ENCODE measurements at regions not wholly inside any gene's neighbourhood (a gene's known extent, or its start where the extent isn't known, plus 50 kb on each side); places are given as distances from the start of the nearest gene placed in this dataset.
"Not testable (repeated sequence)": the region's sequence is repeated elsewhere in the genome, so short reads cannot be mapped to it uniquely, and the experiment has no call there.

DNA sequence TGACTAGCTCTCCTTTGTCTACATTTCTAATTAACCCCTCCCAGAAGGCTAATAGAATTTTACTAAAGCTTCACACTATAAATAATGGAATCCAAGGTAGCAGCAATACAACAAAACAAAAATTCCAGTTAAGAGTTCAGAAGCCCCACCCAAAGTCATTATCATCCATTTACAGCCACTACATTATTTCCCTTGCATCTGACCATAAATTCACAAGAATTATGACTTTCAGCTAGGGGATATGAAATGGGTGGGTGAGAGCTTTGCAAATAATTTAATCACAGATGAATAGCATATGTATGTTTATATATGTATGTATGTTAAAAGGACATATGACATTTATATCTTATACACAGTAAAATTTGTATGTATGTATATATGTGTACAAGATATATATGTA, 65.3 kb upstream of the PTGDR start:
- DNase-seq (ENCODE audit: low read depth in 2 of 3, low spot score in 2 of 3) = no peak

DNA sequence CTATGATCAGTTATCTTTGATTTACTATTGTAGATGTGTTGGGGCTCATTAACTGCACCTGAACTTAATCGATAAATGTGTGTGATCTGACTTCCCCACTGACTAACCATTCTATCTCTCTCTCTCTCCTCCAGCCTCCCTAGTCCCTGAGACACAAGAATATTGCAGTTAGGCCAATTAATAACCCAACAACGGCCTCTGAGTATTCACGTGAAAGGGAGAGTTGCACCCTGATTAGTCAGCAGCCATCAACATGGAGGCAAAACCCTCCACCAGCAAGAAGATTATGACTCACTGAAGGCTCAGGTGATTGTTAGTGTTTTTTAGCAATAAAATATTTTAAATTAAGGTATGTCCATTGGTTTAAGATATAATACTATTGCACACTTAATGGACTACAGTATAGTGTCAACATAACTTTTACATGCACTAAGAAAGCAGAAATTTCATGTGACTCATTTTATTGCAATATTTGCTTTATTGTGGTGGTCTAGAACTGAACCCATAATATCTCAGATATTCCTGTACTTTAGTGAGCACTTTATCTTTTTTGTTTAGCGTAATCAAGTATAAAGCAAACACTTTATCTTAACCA, 77.1 kb upstream of the PTGDR start:
- DNase-seq (ENCODE audit: low read depth in 2 of 3, low spot score in 2 of 3) = no peak

DNA sequence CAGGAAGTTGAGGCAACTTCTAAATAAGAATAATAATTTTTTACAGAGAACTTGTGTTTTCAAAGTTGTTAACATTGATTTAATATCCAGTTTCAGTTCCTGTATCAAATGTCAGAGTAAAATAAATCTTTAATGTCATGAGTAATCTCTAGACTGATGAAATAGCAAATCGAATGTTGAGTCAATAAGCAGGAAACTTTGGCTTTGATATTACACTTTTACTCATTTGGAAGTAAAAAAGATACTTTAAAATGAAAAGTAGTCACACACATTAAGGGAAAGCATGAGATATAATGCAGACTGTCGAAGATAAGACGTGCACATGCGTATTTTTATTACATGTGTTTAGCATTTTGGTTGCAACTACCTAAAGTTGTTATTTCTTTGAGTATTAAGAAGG, 78.2 kb upstream of the PTGDR start:
- DNase-seq (ENCODE audit: low read depth in 2 of 3, low spot score in 2 of 3) = no peak

DNA sequence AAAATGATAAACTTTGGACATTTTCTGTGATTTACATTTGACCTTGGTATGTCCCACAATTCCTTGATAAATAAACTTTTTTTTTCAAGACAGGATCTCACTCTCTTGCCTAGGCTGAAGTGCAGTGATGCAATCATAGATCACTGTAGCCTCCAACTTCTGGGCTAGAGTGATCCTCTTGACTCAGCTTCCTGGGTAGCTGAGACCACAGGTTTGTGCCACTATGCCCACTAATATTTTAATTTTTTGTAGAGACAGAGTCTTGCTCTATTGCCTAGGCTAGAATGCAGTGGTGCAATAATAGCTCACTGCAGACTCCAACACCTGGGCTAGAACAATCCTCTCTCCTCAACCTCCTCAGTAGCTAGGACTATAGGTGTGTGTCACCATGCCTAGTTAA, 79.1 kb upstream of the PTGDR start:
- no peak for DNase-seq (ENCODE audit: low read depth in 2 of 3, low spot score in 2 of 3)

DNA sequence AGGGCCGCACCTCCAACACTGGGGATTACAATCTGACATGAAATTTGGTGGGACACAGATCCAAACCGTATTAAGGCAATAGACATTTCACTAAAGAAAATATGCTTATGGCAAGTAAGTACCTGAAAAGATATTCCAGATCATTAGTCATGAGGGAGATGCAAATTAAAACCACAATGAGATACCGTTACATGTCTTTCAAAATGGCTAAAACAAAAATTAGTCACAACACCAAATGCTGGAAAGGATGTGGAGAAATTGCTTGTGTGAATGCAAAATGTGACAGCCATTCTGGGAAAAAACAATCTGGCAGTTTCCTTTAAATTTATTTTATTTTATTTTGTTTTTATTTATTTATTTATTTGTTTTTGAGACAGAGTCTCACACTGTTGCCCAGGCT, 82.3 kb upstream of the PTGDR start:
- DNase-seq (ENCODE audit: low read depth in 2 of 3, low spot score in 2 of 3) = no peak

DNA sequence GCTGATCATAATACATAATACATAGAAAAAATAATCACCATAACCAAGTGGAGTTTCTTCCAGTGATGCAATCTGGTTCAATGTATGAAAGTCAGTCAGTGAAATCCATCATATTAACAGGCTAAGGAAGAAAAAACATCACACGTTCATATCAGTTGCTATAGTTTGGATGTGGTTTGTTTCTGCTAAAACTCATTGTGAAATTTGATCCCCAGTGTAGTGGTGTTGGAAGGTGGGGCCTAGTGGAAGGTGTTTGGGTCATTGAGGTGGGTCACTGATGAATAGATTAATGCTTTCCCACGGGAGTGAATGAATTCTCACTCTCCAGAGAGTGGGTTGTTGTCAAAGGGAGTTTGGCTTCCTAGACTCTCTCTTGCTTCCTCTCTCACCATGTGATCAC, 84.6 kb upstream of the PTGDR start:
- no peak for DNase-seq (ENCODE audit: low read depth in 2 of 3, low spot score in 2 of 3)

DNA sequence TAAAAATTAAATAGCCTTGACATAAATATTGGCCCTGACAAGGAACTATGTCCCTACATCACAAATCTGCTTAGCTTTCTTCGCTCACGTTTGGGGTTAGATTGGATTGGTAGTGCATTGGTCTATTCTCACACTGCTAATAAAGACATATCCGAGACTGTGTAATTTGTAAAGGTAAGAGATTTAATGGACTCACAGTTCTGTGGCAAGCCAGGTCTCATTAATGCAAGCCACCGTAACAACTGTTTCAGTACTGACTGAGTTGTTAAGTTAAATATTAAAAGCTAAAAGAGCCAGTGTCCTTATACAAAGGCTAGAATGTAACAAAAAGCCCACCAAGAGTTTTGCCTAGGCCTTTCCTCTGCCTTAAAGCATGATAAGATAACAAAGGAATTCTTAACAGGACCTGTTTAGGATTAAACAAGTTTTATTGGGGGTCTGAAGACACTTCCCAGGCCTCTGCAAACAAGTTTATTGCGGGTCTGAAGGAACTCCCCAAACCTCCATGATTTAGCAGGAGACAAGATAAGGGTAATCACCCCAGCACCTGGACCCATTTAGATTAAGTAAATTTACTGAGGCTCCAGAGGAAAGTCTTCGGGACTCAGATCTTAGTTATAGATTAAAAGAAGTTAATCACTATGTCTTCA, 88.2 kb upstream of the PTGDR start:
- no peak for DNase-seq (ENCODE audit: low read depth in 2 of 3, low spot score in 2 of 3)

DNA sequence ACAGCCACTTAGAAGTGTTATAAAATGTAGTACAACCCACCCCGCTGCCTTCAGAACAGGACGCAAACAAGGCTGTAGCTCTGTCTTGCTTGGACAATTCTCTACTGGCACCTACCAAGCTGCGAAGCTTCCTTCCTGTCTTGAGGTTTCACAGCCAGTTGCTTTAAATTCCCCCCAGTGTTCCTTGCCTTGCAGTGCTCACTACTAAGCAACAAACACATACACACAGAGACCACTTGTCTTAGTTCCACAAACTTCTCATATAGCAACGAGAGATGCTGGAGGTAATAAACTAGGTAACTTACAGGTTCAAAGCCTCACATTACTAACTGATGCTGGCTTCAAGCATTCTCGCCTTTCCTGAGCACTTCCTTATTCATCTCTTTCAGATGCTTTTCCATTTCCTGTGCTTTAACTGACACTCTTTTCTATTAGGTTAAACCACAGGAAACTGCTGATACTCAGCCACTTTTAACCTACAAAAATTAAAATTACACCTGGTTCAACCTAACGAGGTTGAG, 91.5 kb upstream of the PTGDR start:
- DNase-seq (ENCODE audit: low read depth in 2 of 3, low spot score in 2 of 3) = no peak

DNA sequence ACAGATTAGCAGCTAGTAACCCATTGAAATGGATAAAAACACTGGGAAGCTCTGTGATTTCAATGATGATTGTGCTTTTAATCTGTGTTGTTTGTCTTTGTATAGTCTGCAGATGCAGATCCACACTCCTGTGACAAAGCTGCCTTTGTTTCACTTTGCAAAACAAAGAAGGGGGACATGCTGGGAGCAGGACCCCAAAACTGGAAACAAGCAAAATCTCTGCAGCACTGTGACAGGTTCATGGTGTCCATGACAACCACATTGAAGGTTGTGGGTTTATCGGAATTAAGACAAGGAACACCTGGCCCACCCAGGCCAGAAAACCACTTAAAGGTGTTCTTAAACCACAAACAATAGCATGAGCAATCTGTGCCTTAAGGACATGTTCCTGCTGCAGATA, 95.6 kb upstream of the PTGDR start:
- not testable (repeated sequence) for DNase-seq (ENCODE audit: low read depth in 2 of 3, low spot score in 2 of 3)

DNA sequence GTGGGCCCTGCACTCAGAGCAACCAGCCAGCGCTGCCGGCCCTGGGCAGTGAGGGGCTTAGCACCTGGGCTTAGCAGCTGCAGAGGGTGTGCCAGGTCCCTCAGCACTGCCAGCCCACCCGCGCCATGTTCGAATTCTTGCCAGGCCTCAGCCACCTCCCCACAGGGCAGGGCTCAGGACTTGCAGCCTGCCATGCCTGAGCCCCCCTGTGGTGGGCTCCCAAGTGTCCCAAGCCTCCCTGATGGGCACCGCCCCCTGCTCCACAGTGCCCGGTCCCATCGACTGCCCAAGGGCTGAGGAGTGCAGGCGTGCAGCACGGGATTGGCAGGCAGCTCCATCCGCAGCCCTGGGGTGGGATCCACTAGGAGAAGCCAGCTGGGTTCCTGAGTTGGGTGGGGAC, 98.0 kb upstream of the NID2 start:
- no peak for DNase-seq (ENCODE audit: low read depth in 2 of 3, low spot score in 2 of 3)

DNA sequence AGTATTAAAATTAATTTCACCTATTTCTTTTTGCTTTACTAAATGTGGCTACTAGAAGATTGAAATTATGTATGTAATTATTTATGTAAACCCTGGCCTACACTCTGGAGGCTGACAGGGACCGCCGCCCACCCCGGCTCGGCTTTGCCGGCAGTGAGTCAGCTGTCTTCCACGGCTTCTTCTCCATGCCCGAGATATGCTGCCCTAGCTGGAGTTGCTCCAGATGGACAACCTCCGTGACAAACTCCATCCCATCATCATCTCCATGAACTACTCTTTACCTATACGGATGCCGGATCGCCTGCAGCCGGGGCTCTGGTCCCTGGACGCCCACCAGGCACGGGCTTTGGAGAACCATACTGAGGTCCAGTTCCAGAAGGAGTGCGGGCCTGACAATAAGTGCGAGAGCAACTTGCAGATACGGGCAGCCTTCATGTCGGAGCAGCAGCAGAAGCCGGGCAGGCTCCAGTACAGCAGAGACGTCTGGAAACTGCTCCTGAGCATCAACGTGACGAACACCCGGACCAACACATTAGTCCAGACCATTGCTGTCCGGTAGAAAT, 86.9 kb upstream of the NID2 start:
- DNase-seq (ENCODE audit: low read depth in 2 of 3, low spot score in 2 of 3) = no peak

DNA sequence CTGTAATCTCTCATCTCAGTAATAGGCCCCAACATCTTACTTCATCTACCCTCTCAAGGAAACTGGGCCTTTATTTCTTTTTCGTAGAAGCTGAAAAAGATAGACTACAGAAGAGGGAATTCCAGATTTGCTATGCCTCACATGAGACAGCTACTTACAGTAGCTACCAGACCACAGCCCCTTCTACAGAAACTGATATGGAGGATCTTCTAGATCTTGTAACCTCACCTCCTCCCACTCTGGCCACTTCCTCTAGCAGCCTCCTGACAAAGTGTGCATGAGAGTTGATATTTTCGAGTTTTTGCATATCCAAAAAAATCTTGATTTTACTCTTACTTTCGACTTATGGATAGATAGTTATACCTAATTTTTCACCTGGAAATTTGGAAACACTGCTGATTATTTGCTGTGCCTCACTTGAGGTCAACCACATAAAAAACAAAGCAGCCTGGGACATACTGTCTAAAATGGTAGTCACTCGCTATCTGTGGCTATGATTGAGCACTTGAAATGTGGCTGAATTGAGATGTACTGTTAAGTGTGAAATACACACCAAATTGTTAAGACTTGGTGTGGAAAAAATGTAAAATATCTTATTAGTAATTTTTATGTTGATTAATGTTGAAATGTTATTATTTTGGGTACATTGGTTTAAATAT, 86.3 kb upstream of the NID2 start:
- DNase-seq (ENCODE audit: low read depth in 2 of 3, low spot score in 2 of 3) = no peak

DNA sequence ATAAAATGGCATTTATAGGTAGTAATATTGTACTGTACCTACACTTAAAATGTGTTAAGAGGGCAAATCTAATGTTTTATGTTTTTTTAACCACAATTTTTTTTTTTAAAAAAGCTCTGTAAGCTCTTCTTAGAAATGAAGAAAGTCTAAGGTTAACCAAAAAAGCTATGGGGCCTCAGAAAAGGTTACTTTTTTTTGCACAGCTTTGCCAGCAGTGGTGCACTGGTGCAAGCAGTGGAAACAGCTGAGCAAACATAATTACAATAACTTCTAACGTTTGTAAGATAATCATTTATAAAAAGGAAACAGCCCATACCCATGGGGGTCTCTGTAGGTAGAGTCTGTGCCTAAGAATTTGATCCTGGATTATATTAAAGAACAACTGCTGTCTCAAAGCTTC, 85.1 kb upstream of the NID2 start:
- no peak for DNase-seq (ENCODE audit: low read depth in 2 of 3, low spot score in 2 of 3)

DNA sequence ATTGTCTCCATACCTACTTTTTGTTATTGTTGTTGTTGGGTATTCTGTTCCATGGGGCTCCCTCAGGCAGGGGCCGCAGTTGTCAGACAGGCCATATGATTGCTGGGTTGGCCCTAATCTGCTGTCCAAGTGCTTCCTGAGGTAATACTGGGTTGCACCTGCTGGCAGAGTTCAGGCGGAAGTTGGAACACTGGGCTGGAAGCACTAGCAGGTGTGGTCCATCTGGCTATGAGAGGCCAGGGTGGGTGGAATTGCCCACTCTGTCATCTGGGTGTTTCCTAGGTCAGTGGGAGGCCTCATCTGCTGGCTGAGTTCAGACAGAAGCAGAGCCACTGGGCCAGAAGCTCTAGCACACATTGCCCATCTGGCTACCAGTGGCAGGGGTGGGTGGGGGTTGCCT, 81.3 kb upstream of the NID2 start:
- DNase-seq (ENCODE audit: low read depth in 2 of 3, low spot score in 2 of 3) = no peak

DNA sequence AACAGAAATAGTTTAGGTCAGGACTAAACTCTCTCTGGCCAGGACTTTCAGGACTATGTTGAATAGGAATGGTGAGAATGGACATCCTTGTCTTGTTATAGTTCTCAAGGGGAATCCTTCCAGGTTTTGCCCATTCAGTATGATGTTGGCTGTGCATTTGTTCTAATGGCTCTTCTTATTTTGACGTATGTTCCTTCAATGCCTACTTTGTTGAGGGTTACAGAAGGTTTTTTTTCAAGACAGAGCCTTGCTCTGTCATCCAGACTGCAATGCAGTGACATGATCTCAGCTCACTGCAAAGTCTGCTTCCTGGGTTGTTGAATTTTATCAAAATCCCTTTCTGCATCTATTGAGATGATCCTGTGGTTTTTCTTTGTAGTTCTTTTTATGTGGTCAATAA, 79.5 kb upstream of the NID2 start:
- DNase-seq (ENCODE audit: low read depth in 2 of 3, low spot score in 2 of 3) = no peak

DNA sequence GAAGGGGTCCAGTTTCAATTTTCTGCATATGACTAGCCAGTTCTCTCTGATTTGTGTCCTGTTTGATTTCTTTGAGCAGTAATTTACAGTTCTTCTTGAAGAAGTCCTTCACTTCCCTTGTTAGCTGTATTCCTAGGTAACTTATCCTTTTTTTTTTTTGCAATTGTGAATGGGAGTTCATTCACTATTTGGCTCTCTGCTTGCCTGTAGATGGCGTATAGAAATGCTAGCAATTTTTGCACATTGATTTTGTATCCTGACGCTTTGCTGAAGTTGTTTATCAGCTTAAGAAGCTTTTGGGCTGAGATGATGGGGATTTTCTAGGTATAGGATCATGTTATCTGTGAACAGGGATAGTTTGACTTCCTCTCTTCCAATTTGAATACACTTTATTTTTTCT, 77.6 kb upstream of the NID2 start:
- DNase-seq (ENCODE audit: low read depth in 2 of 3, low spot score in 2 of 3) = no peak

DNA sequence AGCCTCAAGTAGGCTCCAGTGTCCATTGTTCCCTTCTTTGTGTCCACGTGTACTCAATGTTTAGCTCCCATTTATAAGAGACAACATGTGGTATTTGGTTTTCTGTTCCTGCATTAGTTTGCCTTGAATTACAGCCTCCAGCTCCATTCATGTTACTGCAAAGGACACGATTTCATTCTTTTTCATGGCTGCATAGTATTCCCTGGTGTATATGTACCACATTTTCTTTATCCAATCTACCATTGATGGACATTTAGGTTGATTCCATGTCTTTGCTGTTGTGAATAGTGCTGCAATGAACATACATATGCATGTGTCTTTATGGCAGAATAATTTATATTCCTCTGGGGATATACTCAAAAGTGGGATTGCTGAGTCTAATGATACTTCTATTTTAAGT, 75.2 kb upstream of the NID2 start:
- DNase-seq (ENCODE audit: low read depth in 2 of 3, low spot score in 2 of 3) = not testable (repeated sequence)

DNA sequence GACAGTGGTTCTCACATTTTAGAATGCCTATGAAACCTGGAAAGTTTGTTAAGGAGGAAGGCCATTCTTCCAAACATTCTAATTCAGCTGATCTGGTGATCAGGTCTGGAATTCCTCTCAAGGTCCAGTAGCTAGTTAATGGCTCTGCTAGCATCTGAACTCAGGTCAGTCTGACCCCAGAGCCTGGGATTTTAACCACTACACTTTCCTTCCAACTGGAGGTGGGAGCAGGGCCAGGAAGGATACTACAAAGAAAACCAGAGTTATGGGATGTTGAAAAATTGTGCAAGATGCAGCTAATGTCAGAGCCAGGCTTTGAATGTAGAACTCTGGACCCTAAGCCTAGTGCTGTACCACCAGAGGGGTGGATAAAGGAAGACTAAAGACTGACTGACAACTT, 73.6 kb upstream of the NID2 start:
- no peak for DNase-seq (ENCODE audit: low read depth in 2 of 3, low spot score in 2 of 3)

DNA sequence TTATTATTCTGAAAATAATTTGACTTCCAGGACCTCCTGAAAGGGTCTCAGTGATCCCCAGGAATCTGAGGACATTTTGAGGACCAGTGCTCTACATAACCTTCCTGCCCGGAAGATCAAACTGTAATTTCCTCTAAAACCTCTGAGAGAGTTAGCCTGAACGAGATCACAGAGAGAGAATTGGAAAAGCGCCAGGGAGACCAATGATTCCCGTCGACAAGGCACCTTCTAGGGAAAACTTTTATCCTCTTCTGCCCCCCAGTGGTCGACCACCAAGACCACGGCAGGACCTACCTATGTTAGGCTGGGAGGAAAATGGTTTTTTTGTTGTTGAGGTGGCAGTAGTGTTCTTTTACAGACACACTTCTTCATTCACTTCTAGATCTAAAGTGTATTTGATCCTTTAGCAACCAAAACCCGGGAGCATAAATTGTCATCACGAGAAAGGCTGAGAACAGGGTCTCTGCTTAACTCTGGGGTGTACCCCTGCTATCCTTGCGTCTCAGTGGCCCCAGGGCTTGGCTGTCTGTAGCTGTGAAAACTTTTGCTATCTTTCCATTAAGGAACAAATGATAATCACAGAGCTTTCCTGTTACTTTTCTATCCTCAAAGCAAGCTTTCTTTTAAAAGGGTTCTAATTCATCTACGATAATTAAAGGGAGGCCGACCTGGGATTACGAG, 62.9 kb upstream of the NID2 start:
- peak in 2 of 3 experiments; percentile 10 to 11 for DNase-seq (ENCODE audit: low read depth in 2 of 3, low spot score in 2 of 3)

DNA sequence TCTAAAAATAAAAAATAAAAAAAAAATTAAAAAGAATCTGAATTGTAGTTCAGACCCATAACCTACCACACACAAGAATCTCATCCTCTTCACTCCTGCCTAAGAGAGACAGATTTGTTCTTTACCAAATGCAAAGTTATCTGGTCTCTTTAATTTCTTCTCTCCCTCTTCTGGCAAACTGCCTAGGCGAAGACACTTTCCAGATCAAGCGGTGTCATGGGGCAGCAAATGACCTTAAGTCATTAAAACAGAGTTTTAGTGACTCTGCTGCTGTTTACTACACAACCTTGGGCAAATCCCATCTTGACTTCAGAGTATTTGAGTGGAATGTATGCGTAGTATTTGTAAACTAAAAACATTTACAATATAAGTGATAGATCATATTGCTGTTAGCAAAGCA, 60.9 kb upstream of the NID2 start:
- no peak for DNase-seq (ENCODE audit: low read depth in 2 of 3, low spot score in 2 of 3)

DNA sequence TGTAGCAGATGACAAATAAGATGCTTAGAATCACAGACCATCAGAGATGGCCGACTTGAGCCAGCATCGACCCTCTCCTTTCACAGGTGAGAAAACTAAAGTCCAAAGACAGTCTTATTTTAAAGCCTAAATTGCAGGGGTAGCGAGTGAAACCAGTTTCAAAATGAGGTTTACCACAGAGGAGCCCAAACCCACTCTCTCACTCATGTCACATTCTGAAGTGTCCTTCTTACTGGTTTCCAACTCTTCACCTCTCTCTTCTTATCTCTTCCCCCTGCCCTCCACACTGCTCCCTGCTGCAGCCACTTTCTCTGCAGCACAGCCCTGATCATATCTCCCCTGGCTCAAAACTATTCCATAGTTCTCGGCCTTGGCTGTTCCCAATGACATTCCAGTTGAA, 57.0 kb upstream of the NID2 start:
- no peak for DNase-seq (ENCODE audit: low read depth in 2 of 3, low spot score in 2 of 3)
